Panc1 (cell line): ENCODE measurements at regions not wholly inside any gene's neighbourhood (a gene's known extent, or its start where the extent isn't known, plus 50 kb on each side); places are given as distances from the start of the nearest gene placed in this dataset.

Experiments
- ATAC-seq: fragments of 200-7000 bp; cut with Tn5 transposase; 2 replicates; pipeline ENCODE4 v1.9.1; 2020; ENCODE audit warnings: mild to moderate bottlenecking, moderate library complexity
- BruUV-seq: library from RNA; stranded (reverse); fragments of 400-500 nt; replicated peaks from 2 replicates; lab custom pipeline; 2021; lab: Mats Ljungman, UMichigan
- CTCF ChIA-PET: fragments of 300-600 bp; sonication (Branson Sonifier 250); formaldehyde crosslinking; loops from one replicate; lab custom pipeline; 2022; ENCODE audit warnings: antibody characterized with exemption; lab: Charles Lee
- POLR2A ChIA-PET: fragments of 300-600 bp; sonication (Branson Sonifier 250); formaldehyde crosslinking; loops from one replicate; lab custom pipeline; 2022; ENCODE audit warnings: antibody characterized with exemption; lab: Charles Lee
- DNase-seq: peaks from one replicate; pipeline ENCODE4 v3.0.0-alpha.2; 2010; ENCODE audit warnings: low read depth, low spot score
- H3K27ac ChIP-seq: 2 replicates; pipeline ENCODE4 v1.5.1; 2011; ENCODE audit warnings: mild to moderate bottlenecking, low read length, inconsistent platforms
- H3K27me3 ChIP-seq: fragments of 200-500 bp; sonication (Bioruptor generic); 2 replicates; pipeline ENCODE4 v1.6.0; 2014; ENCODE audit warnings: low read length, inconsistent platforms; ENCODE audit not compliant: control insufficient read depth, insufficient read depth
- H3K36me3 ChIP-seq: fragments of 200-500 bp; sonication (Bioruptor generic); 2 replicates; pipeline ENCODE4 v1.5.1; 2014; ENCODE audit warnings: inconsistent platforms, mild to moderate bottlenecking, low read length, moderate library complexity; ENCODE audit not compliant: control insufficient read depth, insufficient read depth
- H3K4me1 ChIP-seq: 2 replicates; pipeline ENCODE4 v1.5.1; 2011; ENCODE audit warnings: inconsistent platforms, mild to moderate bottlenecking, low read length, moderate library complexity; ENCODE audit not compliant: control insufficient read depth, insufficient read depth
- H3K4me3 ChIP-seq, 2 experiments: 2 replicates each; pipeline ENCODE4 v1.5.1; 2011 to 2012; ENCODE audit warnings: low read depth in 2 of 2, low read length in 2 of 2, mild to moderate bottlenecking in 2 of 2, inconsistent platforms in 1 of 2, moderate library complexity in 1 of 2
- H3K9me3 ChIP-seq: fragments of 200-500 bp; sonication (Bioruptor generic); 2 replicates; pipeline ENCODE4 v1.5.1; 2014; ENCODE audit warnings: low read depth, mild to moderate bottlenecking, inconsistent platforms, low read length, moderate library complexity; ENCODE audit not compliant: control insufficient read depth, insufficient read depth
- POLR2AphosphoS5 ChIP-seq: IDR thresholded peaks from 2 replicates; pipeline ENCODE4 v1.6.1; 2012; ENCODE audit warnings: mild to moderate bottlenecking, low read depth, low read length, moderate library complexity
- REST ChIP-seq, 2 experiments: IDR thresholded peaks; 2 replicates each; pipeline ENCODE4 v1.6.1; 2011 to 2012; ENCODE audit warnings: low read depth in 2 of 2, control low read depth in 1 of 2, low read length in 1 of 2, mild to moderate bottlenecking in 1 of 2, moderate library complexity in 1 of 2; ENCODE audit not compliant: insufficient read depth in 1 of 2
- SIN3A ChIP-seq: IDR thresholded peaks from 2 replicates; pipeline ENCODE4 v1.6.1; 2012; ENCODE audit warnings: low read depth, mild to moderate bottlenecking, low read length, moderate library complexity, borderline replicate concordance; ENCODE audit not compliant: insufficient read depth
- TCF7L2 ChIP-seq: IDR thresholded peaks from 2 replicates; pipeline ENCODE4 v1.6.1; 2011; ENCODE audit warnings: mild to moderate bottlenecking, low read depth, low read length, inconsistent platforms
- in situ Hi-C: cut with HindIII; loops from 2 replicates; pipeline ENCODE4 v1.10.0; 2016; ENCODE audit warnings: low sequenced_read_pairs, low pct_unique_long_range_greater_than_20kb
- intact Hi-C: fragments of 100-400 bp; cut with micrococcal nuclease; formaldehyde crosslinking; loops from one replicate; pipeline ENCODE4 v1.10.0; 2022; ENCODE audit not compliant: unreplicated experiment
- TF ChIP-seq, protein P1 (sequence below): fragments of 450-650 bp; IDR thresholded peaks from 2 replicates; pipeline ENCODE4 v1.5.1; 2017; ENCODE audit warnings: mild to moderate bottlenecking

- H3K4me1 ChIP-seq: peaks cover 2% of the 10 kb centered on the region
- in situ Hi-C loops: no loop called here
- H3K4me3 ChIP-seq: no peak overlapping the region
- BruUV-seq: no TSS peak
- ATAC-seq (no peak), DNase-seq (no peak)
- ChIA-PET CTCF (no interaction called here), POLR2A (no interaction called here)
- intact Hi-C loops: no loop called here
- no peaks in the 10 kb centered on the region for H3K36me3 ChIP-seq
- H3K9me3 ChIP-seq: no peaks in the 10 kb centered on the region
- TF ChIP-seq SIN3A: no peak
- no peak for TF ChIP-seq POLR2AphosphoS5
- TF ChIP-seq REST (IDR thresholded peaks at IDR 0.05; ENCODE audit: insufficient read depth in 1 of 2, low read depth in 2 of 2, low read length in 1 of 2): no peak
- no peak for TF ChIP-seq TCF7L2
- TF ChIP-seq, protein P1, sequence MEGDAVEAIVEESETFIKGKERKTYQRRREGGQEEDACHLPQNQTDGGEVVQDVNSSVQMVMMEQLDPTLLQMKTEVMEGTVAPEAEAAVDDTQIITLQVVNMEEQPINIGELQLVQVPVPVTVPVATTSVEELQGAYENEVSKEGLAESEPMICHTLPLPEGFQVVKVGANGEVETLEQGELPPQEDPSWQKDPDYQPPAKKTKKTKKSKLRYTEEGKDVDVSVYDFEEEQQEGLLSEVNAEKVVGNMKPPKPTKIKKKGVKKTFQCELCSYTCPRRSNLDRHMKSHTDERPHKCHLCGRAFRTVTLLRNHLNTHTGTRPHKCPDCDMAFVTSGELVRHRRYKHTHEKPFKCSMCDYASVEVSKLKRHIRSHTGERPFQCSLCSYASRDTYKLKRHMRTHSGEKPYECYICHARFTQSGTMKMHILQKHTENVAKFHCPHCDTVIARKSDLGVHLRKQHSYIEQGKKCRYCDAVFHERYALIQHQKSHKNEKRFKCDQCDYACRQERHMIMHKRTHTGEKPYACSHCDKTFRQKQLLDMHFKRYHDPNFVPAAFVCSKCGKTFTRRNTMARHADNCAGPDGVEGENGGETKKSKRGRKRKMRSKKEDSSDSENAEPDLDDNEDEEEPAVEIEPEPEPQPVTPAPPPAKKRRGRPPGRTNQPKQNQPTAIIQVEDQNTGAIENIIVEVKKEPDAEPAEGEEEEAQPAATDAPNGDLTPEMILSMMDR: no peak
- H3K27ac ChIP-seq: no peak overlapping the region
- H3K27me3 ChIP-seq: 0 out of 2 replicates have a peak, but pooled peaks cover 4% of the 10 kb centered on the region
Measured at GRCh38 chr18:77671456-77672167, 422.0 kb downstream of the GALR1 start.

GRCh38 chr18:77676910-77677309 lies 427.3 kb downstream of the GALR1 start:
- Histone ChIP-seq H3K36me3 (no peaks in the 10 kb centered on the region), H3K4me3 (peak overlapping the region in 1 of 2 experiments; percentile 10; a peak in 1 of 4 replicates), H3K9me3 (no peaks in the 10 kb centered on the region), H3K4me1 (peaks cover 6% of the 10 kb centered on the region), H3K27ac (no peak overlapping the region), H3K27me3 (peaks cover 10% of the 10 kb centered on the region; the same call in 1 of the 2 replicates)
- TF ChIP-seq SIN3A (no peak), TCF7L2 (no peak), REST (IDR thresholded peaks at IDR 0.05; ENCODE audit: insufficient read depth in 1 of 2, low read depth in 2 of 2, low read length in 1 of 2) (no peak), POLR2AphosphoS5 (no peak)
- TF ChIP-seq, protein P1: no peak
- ChIA-PET CTCF (interaction anchor here (0.5 kb wide), 1 partner anchor 678 kb away, joined by 3 read pairs; no protein-coding TSS in a partner anchor), POLR2A (interaction anchor here (0.6 kb wide), 1 partner anchor 229 kb away, joined by 3 read pairs; no protein-coding TSS in a partner anchor)
- intact Hi-C loops (no loop called here), in situ Hi-C loops (no loop called here)
- ATAC-seq (peak; percentile 74), DNase-seq (no peak)
- no TSS peak for BruUV-seq
